Retinal pigment epithelial cell (primary cell): ENCODE measurements at regions not wholly inside any gene's neighbourhood (a gene's known extent, or its start where the extent isn't known, plus 50 kb on each side); places are given as distances from the start of the nearest gene placed in this dataset.

Experiments used
- DNase-seq: peaks from one replicate; pipeline ENCODE4 v3.0.0-alpha.2; 2010; ENCODE audit warnings: low read depth
- H3K4me3 ChIP-seq: 2 replicates; pipeline ENCODE4 v1.5.1; 2011; ENCODE audit warnings: mild to moderate bottlenecking, low read length, control low read depth, moderate library complexity
- CTCF ChIP-seq: conservative IDR thresholded peaks from 2 replicates; pipeline ENCODE4 v1.5.1; 2011; ENCODE audit warnings: low read depth, low read length, control low read depth, inconsistent platforms

- no peak overlapping the region for H3K4me3 ChIP-seq
- TF ChIP-seq CTCF: peak; percentile 1
- DNase-seq: no peak
Observed at GRCh38 chr1:199675937-199676336, 351.6 kb upstream of the NR5A2 start.

GRCh38 chr1:199678771-199679170, 348.7 kb upstream of the NR5A2 start:
- no peak for TF ChIP-seq CTCF
- DNase-seq: no peak

GRCh38 chr1:199682081-199682480, 345.4 kb upstream of the NR5A2 start:
- no peak overlapping the region for H3K4me3 ChIP-seq
- TF ChIP-seq CTCF: no peak
- DNase-seq: no peak

More at GRCh38 chr1:199678771-199679170, 348.7 kb upstream of the NR5A2 start:
- H3K4me3 ChIP-seq: no peak overlapping the region

- H3K4me3 ChIP-seq: no peak overlapping the region
- peak; percentile 76 for DNase-seq
- peak; percentile 78 for TF ChIP-seq CTCF
Observed at GRCh38 chr1:199684686-199685273, 342.7 kb upstream of the NR5A2 start.

- TF ChIP-seq CTCF: no peak
- DNase-seq: peak; percentile 94
- H3K4me3 ChIP-seq: no peak overlapping the region
Observed at GRCh38 chr1:199685369-199685768, 342.1 kb upstream of the NR5A2 start.

DNA sequence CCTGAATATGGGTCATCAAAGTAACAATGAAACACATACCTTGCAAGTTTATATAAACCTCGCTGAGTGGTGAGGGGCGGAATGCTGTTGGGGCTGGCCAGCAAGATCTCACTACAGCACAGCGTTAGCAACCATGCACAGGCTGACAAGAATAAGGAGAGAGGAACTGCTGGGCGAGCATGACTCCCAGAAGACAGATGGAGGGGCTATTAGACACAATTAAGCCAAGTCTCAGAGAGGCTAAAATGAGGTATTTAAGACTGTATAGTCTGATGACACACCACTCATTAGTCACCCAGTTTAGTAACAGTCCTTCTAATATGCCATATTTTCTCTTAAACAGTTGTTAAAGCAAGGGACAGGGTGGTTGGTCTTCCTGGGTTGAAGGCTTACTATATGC, 340.2 kb upstream of the NR5A2 start:
- no peak overlapping the region for H3K4me3 ChIP-seq
- peak; percentile 5 for TF ChIP-seq CTCF
- DNase-seq: peak; percentile 55

DNA sequence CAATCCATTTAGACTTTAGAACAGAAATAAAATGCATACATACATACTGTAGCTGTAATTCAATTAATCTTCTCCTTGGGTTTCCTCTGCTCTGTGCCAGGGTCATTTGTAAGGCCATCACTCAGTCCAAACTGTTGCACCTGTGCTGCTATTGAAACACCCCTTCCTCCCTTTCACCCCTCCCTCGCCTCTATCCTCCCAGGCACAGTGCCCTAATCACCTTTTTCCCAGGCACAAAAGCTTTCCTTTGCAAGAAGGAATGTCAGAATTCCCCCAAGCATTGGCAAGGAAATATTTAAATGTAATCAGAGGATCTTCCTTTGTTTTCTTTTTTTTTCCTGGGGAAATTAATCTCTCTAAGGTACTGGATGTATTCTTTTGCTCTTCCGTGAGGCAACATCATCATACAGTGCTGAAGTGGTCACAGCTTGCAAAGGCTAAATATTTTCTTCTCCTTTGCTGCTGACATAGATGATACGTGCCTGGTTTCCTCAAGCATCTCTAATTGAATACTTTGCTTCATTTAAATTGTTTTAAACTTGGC, 339.3 kb upstream of the NR5A2 start:
- no peak for TF ChIP-seq CTCF
- no peak for DNase-seq
- no peak overlapping the region for H3K4me3 ChIP-seq
